D721Med (cell line): ENCODE measurements at regions not wholly inside any gene's neighbourhood (a gene's known extent, or its start where the extent isn't known, plus 50 kb on each side); places are given as distances from the start of the nearest gene placed in this dataset.
"Not testable (repeated sequence)": the region's sequence is repeated elsewhere in the genome, so short reads cannot be mapped to it uniquely, and the experiment has no call there.

ENCODE experiments used
- DNase-seq: peaks from one replicate; pipeline ENCODE4 v3.0.0; 2011; ENCODE audit warnings: low spot score; ENCODE audit not compliant: insufficient read length
- FAIRE-seq: peaks from 2 replicates; lab custom pipeline; 2011; peaks lifted over from hg19 to GRCh38; lab: Jason Lieb, UNC
- TF ChIP-seq, protein P1 (sequence below): IDR thresholded peaks from 2 replicates; pipeline ENCODE4 v1.5.1; 2012; ENCODE audit warnings: mild to moderate bottlenecking, control low read depth; ENCODE audit not compliant: insufficient read depth; ENCODE audit errors: missing control alignments

- TF ChIP-seq, protein P1, sequence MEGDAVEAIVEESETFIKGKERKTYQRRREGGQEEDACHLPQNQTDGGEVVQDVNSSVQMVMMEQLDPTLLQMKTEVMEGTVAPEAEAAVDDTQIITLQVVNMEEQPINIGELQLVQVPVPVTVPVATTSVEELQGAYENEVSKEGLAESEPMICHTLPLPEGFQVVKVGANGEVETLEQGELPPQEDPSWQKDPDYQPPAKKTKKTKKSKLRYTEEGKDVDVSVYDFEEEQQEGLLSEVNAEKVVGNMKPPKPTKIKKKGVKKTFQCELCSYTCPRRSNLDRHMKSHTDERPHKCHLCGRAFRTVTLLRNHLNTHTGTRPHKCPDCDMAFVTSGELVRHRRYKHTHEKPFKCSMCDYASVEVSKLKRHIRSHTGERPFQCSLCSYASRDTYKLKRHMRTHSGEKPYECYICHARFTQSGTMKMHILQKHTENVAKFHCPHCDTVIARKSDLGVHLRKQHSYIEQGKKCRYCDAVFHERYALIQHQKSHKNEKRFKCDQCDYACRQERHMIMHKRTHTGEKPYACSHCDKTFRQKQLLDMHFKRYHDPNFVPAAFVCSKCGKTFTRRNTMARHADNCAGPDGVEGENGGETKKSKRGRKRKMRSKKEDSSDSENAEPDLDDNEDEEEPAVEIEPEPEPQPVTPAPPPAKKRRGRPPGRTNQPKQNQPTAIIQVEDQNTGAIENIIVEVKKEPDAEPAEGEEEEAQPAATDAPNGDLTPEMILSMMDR: no peak
- no peak for DNase-seq
- no peak for FAIRE-seq
Observed at GRCh38 chr1:117740496-117740895, 134.6 kb downstream of the TENT5C start.

GRCh38 chr1:117746565-117746964 is 140.7 kb downstream of the TENT5C start:
- not testable (repeated sequence) for DNase-seq, FAIRE-seq

DNA sequence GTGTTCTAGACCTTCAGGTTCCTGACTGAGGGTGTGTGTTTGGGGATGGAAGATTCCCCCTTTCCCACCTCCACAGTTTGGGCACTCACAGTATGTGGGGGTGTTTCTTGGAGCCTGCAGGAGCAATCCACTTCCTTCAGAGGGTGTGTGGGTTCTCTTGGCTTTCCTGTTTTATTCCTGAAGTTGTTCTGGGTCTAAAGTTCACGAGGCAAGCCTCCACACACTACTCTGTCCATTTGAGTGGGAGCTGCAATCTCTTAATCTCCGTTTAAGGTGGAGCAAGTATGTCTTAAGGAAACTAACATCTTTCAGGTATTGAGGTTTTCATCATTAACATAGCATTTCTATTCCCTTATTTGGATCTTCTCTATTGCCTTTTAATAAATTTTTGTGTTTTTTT is 141.8 kb downstream of the TENT5C start:
- no peak for FAIRE-seq
- TF ChIP-seq, protein P1: no peak
- no peak for DNase-seq

GRCh38 chr1:117751321-117751720 is 145.5 kb downstream of the TENT5C start:
- DNase-seq (no peak), FAIRE-seq (no peak)
- TF ChIP-seq, protein P1: no peak

DNA sequence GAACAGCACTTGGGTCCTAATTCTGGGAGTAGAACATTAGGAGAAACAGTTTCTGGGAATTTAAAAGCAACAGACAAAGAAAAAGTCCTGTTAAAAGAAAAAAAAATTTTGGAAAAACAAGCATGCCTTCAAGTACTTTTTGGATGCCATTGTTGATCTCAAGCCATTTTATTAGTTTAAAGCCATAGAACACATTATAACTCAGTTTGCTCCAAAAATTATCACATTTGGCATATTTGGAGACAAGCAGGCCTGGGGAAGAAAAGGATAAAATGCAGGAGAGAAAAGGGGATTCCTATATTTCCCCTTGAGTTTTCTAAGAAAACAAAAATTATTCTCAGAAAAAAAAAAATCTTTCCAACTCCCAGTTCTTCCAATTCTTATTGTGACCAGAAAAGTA is 146.8 kb downstream of the TENT5C start:
- no peak for FAIRE-seq

DNA sequence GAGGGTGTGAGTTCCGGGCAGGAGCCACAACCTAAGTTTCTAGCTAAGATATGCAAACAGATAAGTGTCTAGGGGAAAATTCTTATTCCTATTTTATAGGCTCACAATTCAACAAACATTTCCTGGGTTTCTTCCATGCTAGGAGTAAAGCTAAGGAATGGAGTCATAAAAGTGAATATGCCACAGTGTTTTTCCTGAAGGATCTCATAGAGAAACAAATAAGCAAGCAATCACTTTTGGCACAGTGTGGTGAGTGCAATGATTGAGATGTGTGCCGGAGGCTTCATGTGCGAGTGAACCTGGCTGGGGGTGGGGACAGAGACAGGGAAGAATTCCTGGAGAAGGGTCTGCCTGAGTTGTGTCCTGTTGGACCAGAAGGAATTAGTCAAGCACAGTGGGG is 147.4 kb downstream of the TENT5C start:
- TF ChIP-seq, protein P1: no peak
- no peak for DNase-seq
- FAIRE-seq: no peak

More for the DNA sequence above, 146.8 kb downstream of the TENT5C start:
- TF ChIP-seq, protein P1: no peak
- no peak for DNase-seq

DNA sequence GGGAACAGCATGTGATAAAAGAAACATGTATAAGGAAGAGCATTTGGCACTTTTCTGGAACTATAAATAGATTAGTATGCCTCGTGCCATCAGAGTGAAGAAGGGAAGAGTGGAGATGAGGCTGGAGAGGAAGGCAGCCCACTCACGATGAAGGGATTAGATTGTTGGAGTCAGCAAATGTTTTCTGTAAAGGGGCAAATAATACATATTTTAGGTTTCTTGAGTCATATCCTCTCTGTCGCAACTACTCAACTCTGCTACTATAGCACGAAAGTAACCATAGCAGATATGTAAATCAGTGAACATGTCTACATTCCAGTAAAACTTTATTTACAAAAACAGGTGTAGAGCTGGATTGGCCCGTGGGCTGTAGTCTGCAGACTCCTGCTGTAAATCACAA is 147.8 kb downstream of the TENT5C start:
- DNase-seq (no peak), FAIRE-seq (no peak)
- TF ChIP-seq, protein P1: no peak
